ENCODE measurements at regions not wholly inside any gene's neighbourhood (a gene's known extent, or its start where the extent isn't known, plus 50 kb on each side); places are given as distances from the start of the nearest gene placed in this dataset.
A peak's percentile ranks its signal among the peaks of the same experiment; 100 is the strongest.

DNA sequence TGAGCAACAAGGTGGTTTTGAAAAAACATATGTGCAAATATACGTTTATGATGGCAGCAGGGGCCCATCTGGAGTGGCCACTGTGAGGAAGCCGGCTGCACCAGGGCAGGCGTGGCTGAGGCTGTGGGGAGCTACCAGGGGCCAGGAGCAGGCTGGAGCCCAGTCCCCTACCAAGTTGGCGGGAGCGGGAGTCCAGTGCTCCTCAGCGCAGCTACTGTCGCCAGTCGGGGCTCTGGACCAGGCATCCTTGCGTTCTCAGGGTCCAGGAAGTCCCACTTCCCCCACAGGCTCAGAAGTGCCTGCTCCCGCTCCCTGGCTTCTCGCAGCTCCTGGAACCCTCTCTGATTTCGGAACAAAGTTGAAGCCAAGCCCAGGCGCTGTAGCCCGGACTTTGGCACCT lies 1377.5 kb upstream of the FLRT2 start:
- DNase-seq: no peak

DNA sequence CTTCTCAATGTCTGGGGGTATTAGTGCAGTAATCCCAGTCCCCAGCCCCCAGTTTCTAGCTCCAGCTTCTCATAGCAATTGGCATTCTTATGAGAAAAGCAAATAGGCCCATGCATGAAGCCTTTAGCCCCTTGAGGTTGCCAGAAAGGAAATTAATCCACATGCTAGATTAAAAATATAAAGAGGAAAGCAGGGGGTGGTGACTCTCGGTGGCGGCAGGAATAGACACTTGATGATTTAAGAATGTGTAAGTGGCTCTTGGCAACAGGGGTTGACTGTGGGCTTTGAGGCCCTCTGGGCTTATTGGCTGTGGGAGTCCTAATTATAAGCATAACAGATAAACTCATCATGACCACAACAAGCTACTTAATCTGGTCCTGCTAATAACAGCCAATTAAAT lies 1367.3 kb upstream of the FLRT2 start:
- no peak for DNase-seq

DNA sequence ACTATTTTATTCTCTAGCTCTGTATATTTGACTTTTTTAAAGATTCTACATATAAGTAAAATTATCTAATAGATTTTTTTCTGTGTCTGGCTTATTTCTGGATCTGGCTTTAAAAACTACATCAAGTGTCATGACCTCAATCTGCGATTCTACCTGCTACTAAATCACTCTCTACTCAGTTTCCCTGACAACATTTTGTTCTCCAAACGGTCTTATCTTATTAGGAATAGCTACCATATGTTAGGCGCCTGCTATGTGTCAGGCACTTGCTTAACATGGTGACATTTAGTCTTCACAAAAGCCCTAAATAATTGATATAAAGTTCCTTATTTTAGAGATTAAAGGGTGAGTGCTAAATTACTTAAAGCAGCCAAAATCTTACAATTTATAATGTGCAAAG lies 1362.9 kb upstream of the FLRT2 start:
- no peak for DNase-seq

DNA sequence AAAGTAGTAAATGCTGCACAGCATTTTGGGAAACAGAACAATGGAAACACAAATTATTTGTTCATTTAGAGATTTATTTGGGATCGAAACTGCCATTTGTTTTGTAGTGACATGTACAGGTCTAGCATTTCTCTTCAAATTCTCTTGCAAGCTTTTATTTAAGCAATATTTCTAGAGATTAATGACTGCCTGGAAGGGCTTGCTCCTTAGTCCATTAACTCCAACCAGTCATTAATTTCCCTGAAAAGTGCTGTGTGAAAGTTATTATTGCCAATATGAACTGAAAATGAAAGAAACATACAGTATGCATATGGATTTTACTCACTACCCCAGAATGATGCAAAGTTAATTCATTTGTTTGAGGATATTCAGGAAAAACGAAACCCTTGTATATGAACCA lies 1349.6 kb upstream of the FLRT2 start:
- no peak for DNase-seq

DNA sequence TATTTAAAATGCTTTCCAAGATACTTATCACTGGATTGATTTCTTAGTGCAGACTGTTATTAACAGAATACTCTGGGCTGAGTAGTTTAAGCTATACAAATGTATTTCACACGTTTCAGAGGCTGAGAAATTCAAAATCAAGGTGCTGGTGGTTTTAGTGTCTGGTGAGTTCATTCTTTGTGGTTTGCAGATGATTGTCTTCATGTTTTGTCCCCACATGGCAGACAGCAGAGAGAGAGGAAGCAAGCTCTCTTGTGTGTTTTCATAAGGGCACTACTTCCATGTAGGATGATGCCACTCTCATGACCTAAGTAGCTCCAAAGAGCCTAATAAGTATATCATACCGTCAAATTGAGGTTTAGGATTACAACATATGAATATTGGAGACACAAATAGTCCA lies 1348.9 kb upstream of the FLRT2 start:
- no peak for DNase-seq

DNA sequence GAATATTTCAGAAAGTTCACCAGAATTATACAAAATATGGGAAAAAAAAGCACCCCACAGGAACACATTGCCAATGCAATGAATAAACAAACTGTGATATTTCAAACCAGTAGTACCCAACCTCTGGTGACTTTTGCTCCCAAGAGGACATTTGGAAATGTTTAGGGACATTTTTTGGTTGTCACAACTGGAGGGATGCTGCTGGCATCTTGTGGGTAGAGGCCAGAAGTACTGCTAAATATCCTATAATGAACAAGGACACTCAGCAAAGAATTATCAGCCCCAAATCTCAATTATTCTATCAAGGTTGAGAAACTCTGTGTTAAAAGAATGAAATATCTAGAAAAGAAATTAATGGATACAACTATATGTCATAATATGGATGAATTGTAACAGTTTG lies 1334.4 kb upstream of the FLRT2 start:
- DNase-seq: no peak

DNA sequence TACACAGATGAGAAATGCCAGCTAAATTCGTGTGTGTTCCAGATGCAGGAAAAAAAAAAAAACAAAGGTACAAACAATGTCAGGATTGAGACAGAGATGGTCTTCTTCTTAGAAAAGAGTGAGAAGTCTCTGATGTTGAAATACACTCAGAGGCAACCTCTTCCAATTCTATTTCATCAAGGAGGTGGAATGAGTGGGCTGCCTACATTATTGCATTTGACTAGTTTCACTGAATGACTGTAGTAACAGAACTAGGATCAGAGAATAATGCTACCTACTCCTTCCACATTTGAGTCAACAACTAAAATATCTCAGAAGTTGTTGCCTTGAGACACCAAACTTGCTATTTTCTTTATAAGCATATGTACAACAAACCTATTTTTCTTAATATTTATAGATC lies 1332.2 kb upstream of the FLRT2 start:
- DNase-seq: no peak

DNA sequence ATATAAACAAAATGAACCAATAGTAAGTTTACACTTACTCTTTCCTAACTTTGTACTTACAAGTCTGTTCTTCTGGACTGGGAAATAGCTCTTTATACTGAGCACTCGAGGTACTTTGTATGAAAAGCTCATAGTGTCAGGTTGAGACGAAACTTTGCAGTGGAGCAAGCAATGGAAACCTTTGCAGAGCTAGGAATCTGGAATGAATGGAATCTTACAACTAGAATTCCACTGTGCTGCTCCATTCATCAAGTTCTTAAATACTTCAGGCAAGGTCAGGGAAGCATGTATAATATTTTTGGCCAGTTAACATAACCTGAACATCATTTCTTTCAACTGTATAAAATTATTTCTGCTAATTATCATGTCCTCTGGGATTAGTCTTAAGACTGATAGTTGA lies 1327.5 kb upstream of the FLRT2 start:
- no peak for DNase-seq

DNA sequence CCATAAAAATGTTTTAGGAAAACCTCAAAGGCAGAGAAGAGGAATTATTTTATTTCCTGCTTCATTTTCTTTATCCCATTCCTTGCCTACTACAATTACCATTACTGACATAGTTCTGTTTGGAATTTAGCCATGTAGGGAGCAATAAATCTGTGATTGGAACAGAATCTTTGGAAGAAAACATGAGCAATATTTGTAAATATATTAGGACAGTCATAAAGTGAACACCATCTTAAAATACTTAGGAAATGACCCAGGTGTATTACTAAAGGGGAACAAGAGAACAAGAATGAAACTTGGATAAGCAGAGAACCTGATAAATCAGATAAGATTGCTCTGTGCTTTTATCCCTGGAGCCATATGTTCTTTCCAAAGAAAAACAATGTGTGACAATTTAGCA lies 1326.0 kb upstream of the FLRT2 start:
- DNase-seq: no peak

DNA sequence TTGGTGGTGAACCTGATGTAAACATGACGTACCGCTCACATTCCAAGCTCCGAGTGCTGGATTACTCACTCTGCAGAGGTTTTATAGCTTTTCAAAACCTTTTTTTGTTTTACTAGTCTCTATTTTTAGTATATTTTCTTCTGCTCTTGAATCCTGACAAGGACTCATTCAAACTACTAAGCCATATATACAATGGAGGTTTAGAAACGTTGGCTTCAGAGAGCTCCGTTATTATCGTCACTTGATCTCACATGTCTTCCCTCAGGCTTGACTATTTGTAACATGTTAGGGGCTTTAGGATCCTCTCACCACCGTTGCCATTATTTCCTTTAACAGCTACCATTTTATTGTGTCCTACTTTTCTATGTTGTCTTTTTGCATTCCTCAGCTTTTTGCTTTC lies 1321.5 kb upstream of the FLRT2 start:
- DNase-seq: no peak

DNA sequence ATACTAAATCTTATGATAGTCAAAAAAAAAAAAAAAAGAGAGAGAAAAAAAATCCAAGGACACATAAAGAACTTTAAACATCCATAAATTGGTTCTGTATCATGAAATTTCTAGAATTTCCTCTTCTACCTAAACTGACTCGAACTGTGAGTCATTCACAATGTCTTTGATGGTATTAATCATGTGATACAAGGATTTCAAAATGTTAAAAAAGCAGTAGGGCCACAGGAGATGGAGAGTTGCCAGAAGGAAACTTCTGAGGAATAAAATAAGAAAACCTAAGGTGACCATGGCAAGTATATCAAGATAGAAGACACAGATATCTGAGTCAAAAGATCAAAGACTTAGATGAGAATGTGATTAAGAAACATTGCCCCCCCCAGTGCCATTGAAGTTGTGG lies 1320.9 kb upstream of the FLRT2 start:
- DNase-seq: no peak

DNA sequence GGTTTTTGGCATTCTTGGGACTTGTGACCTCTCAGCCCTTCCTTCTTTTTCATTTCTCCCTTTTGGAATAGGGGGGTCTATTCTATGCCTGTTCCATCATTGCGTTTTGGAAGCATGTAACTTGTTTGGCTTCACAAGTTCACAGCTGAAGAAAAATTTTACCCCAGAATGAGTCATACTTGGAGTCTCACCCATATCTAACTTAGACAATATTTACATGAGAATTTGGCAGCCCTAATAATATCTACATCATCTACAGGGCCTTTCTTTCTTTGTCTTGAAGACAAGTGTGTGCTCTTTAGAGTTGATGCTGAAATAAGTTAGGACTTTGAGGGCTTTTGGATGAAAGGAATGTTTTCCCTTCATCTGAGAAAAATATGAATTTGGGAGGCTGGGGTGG lies 1312.9 kb upstream of the FLRT2 start:
- no peak for DNase-seq

DNA sequence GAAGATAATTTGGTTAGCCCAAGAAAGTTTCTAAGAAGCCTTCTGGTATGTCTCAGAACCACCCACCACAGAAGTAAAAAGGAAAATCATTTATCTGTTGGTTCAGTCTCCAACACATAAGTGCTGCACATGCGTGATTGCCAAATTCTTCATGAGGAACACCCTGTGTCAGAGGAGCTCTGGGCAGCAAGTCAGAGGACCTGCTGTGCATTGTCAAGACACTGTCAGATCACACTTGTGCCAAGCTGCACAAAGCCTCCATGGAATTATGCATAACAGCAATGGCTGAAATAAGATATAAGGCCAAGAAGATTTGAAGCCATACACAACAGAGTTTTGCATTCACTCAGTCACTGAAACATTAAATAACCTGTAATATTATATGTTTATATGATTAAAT lies 1304.7 kb upstream of the FLRT2 start:
- no peak for DNase-seq

DNA sequence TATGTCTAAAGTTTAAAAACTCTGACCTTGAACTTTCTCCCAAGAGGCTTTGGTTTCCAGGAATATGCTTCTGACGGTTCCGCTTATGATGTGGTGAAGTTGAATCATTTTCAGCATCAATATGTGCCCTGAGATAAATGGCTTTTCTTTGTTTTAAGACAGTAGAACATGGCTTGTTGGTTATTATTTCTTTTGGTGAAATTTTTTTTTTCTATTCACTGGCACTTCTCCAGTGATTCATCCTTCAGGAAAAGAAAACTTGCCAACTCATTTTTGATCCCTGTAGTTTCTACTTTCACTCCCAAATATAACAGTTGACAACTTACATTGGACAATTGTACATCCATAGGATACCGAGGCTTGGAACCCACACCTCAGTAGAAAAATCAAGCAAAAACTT lies 1301.2 kb upstream of the FLRT2 start:
- no peak for DNase-seq

DNA sequence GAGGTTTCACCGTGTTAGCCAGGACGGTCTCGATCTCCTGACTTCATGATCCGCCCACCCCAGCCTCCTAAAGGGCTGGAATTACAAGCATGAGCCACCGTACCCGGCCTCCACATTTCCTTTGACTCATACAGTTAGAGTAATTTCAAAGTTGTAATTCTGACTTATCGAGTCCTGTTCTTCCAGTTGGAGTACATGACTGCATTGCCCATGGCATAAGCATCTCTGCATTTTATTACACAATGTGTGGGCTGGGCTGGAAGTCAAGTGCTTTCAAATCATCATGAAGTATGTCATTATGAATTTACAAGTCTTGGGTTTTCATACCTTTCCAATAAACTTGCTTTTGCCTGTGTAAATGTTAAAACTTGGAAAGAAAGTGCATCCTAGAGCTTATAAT lies 1295.7 kb upstream of the FLRT2 start:
- no peak for DNase-seq

DNA sequence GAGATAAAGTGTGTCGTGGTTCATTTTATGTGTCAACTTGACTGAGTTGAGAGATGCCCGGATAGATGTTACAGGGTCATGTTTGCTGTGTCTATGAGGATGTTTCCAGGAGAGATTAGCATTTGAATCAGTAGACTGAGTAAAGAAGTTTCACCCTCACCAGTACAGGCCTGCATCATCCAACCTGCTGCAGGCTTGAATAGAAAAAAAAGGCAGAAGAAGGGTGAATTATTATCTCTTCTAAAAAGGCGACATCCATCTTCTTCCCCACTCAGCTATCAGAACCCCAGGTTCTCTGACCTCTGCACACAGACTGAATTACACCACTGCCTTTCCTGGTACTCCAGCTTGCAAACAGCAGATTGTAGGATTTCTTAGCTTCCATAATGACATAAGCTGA lies 1293.7 kb upstream of the FLRT2 start:
- no peak for DNase-seq

DNA sequence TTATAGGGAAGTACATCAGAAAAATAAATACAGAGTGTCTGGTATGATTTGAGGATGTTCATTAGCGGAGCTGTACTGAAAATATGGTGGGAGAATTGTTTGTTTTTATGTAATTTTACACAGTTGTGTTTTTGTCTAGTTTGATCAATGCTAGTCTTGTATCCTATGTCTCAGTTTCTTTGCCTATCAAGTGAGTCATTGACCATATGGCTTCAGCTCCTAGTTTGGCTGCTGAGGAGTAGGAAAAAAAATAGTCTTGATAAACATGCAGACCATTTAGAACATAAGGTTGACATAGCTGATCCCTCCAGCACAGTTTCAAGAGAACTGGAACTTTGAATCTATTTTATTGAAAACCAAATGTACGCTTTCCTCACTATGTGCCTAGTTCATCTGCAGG lies 1292.1 kb upstream of the FLRT2 start:
- no peak for DNase-seq

DNA sequence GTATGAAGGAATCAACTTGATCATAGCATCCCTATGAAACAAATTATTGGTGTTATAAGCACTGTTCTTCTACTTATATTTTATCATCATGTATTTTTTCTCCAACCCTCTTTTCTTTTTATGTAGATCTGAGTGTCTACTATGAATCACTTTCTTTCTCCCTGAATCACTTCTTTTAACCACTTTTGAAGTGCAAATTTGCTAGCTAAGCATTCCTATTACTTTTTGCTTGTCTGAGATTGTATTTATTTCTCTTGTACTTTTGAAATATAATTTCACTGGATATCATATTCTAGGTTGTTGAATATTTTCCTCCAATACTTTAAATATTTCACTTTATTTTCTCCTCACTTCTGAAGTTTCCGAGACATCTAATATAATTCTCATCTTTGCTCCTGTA lies 1282.3 kb upstream of the FLRT2 start:
- DNase-seq: no peak

DNA sequence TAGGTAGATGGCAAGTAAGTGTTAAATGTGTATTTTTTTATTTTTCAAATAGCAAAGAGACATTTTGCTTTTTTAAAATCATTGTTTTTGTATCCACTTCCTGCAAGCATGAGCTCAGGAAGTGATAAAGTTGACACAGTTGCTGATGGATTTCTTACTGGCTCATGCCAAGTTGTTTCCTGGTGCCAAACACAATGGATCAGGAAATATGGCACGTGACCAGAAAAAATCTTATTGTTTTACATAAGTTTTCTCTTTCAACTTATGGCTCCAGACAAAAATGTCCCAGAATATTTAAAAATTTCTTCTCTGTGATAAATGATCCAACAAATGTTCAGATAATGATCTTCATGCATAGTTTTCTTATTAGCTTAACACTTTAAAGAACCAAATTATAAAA lies 1279.1 kb upstream of the FLRT2 start:
- no peak for DNase-seq

DNA sequence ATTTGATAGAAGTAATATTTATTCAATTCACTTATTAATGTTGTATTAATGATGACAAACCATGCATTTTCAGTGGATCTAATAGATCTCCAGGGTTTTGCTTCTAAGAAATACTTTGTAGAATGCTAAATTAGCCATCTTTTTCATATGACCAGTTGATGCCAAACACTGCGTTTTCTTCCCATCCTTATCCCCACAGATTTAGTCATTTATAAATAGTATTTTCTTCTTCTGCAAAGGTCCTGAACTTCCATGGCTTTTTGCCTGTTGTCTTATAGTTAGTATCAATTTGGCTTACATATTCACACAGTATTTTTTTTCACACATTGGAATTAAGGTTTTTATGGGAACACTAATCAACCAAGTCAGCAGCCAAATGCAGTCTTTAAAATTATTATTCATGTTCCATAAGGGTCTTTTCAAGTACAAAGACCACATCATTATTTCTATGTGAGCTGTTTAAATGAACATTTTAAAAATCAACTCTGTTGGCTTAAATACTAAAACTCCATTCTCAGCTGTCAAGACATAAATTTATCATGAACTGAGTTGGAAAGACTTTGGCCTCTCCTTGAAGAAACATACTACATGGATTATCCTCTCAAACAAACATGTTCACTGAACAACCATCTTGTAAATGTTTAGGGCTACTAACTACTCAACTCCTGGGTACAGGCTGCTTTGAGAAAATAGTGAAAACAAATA lies 1278.4 kb upstream of the FLRT2 start:
- no peak for DNase-seq

DNA sequence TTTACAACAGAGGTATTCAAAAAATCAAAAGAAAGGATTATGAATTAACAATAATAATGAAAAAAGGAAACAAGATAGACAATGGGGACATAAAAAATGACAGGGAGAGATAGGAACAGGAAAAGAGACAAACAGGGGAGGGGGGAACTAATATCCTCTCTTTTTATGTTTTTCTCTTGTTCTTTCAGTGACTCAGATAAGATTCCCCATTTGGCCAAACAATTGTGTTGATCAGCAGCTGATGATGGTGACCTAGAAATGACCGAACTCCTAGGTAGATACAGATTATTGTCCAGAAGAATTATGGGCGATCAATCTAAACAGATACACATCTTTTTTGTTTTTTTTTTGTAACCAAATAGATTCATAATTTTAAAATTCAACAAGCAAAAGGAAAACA lies 1277.2 kb upstream of the FLRT2 start:
- no peak for DNase-seq

DNA sequence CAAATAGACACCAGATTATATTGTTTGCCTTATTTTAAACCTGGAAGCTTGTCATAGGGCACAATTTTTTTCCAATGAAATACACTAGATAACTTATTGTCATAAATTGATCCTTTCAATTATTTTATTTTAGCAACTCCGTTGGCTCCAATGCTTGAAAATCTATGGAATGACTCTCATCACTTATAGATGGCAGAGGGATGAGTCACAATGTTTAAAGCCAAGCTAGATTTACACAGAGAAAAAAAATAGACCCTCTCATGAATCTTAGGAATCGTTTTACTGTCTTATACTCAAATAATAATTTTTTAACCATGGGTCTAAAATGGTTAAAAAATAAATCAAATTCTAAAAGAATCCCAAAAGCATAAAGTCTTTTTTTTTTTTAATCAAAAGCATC lies 1276.6 kb upstream of the FLRT2 start:
- no peak for DNase-seq

DNA sequence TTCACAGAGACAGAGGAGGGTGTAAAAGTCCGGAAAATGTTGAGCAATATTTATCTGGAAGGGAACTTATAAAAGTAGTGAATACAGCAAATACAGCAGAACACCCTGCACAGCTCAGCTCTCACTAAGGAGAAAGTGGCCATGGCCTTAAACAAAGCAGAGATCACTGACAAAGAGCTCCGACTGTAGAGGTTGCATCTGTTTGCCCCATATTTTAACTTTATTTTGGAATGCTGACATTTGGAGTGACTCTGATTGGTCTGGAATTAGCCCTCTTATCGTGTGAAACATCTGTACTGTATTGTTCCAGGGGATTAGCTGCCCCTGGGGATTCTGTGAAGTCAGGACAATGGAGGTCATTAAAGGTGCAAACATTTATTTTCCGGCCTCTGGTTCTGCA lies 1275.7 kb upstream of the FLRT2 start:
- DNase-seq: peak in 1 of 2 experiments; percentile 16

DNA sequence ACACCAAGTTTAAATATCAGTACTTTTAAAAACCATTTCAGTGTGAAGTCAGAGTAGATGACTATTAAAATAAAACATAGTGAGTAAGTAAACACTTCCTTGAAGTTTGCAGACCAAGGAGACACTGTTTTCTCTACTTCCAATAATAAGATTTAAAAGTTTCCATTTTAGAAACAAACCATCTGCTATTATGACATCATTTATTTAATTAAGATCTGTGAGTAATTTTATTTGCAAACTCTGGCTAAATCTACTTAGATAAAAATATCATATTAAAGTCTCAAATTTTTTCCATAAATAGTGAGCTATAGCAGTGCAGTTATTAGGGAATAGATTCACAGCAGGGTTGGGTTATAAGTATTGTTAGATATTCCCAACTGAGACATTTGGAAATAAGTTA lies 1267.0 kb upstream of the FLRT2 start:
- DNase-seq: no peak

DNA sequence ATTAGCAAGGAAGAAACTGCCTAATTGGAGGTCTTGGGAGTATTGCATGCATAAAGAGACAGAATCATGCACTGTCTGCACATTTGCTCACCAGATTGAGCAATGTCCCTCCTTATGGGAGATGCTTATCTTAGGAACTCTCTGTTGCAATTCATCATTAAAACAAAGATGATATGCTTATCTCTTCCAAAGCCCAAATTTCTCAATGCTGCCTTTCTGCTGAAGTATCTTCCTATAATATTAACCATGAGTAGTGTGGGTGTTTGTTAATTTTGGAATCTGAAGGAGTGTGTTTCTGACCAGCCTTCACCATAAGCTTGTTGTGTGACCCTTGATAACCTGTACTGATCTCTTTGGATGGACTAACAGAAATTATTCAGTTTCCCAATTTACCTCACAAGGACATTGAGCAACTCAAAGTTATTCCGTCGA lies 1257.6 kb upstream of the FLRT2 start:
- no peak for DNase-seq

DNA sequence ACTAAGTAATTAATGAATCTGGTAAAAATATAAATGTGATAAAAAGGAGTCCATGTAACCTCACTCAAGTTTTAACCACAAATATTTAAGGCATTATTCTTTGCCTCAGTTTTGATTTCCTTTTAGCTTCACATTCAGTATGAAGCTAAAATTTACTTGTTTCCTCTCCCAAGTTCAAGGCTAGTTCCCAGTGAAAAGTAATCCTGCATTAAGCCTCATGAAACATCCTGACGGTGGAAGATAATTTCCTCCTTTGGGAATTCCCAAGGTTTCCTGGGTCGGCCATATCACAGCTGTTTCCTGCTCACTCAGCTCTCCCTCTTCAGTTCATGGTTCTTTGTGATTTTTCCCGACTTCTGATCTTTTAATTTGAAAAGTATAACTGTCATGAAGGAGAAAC lies 1256.8 kb upstream of the FLRT2 start:
- DNase-seq: no peak

All from SHP77 (cell line).